ENCODE measurements at regions not wholly inside any gene's neighbourhood (a gene's known extent, or its start where the extent isn't known, plus 50 kb on each side); places are given as distances from the start of the nearest gene placed in this dataset.

DNA sequence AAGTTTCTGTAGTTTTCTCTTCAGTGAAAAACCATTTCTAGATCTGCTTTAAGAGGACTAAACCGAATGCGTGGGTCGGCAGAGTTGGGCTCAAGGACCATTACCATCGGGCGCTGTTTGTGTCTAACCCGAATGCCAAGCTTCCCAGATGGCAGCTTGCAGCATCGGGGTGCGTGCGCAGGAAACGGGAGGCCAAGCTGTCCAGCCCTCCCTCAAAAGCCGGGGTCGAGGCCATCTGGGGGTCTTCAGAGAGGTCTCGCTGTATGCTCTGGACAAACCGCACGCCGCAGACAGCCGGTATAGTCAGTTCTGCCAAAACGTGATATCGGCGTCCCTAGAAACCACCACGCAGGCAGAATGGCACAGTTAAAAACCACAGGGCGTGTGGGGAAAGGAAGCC, 178.8 kb downstream of the BANP start:
- Mint-ChIP-seq H3K4me3 (no peak overlapping the region), H3K9me3 (no peaks in the 10 kb centered on the region), H3K4me1 (no peaks in the 10 kb centered on the region), H3K27me3 (ENCODE audit: insufficient read depth, low read depth, poor library complexity) (no peaks in the 10 kb centered on the region), H3K36me3 (ENCODE audit: low read depth) (no peaks in the 10 kb centered on the region), H3K27ac (no peak overlapping the region)
- no peaks in the 10 kb centered on the region for H3K36me3 ChIP-seq (ENCODE audit: insufficient read depth)
- no peak overlapping the region for H3K27ac ChIP-seq (ENCODE audit: low read depth)
- no peak overlapping the region for H3K4me3 ChIP-seq
- no peaks in the 10 kb centered on the region for H4K20me1 ChIP-seq (replicated peaks; ENCODE audit: insufficient read depth)
- no peaks in the 10 kb centered on the region for H3F3A ChIP-seq (replicated peaks; ENCODE audit: low read depth)
- H3K27me3 ChIP-seq (ENCODE audit: insufficient read depth) = no peaks in the 10 kb centered on the region
- DNase-seq (ENCODE audit: low spot score) (no peak), ATAC-seq (no peak)
- H3K79me2 ChIP-seq (replicated peaks; ENCODE audit: insufficient read depth) = no peaks in the 10 kb centered on the region
- H3K9me2 ChIP-seq (ENCODE audit: insufficient read depth) = no peaks in the 10 kb centered on the region
- no peak overlapping the region for H3K4me2 ChIP-seq
- no peak overlapping the region for H2AFZ ChIP-seq
- TF ChIP-seq, protein P1, sequence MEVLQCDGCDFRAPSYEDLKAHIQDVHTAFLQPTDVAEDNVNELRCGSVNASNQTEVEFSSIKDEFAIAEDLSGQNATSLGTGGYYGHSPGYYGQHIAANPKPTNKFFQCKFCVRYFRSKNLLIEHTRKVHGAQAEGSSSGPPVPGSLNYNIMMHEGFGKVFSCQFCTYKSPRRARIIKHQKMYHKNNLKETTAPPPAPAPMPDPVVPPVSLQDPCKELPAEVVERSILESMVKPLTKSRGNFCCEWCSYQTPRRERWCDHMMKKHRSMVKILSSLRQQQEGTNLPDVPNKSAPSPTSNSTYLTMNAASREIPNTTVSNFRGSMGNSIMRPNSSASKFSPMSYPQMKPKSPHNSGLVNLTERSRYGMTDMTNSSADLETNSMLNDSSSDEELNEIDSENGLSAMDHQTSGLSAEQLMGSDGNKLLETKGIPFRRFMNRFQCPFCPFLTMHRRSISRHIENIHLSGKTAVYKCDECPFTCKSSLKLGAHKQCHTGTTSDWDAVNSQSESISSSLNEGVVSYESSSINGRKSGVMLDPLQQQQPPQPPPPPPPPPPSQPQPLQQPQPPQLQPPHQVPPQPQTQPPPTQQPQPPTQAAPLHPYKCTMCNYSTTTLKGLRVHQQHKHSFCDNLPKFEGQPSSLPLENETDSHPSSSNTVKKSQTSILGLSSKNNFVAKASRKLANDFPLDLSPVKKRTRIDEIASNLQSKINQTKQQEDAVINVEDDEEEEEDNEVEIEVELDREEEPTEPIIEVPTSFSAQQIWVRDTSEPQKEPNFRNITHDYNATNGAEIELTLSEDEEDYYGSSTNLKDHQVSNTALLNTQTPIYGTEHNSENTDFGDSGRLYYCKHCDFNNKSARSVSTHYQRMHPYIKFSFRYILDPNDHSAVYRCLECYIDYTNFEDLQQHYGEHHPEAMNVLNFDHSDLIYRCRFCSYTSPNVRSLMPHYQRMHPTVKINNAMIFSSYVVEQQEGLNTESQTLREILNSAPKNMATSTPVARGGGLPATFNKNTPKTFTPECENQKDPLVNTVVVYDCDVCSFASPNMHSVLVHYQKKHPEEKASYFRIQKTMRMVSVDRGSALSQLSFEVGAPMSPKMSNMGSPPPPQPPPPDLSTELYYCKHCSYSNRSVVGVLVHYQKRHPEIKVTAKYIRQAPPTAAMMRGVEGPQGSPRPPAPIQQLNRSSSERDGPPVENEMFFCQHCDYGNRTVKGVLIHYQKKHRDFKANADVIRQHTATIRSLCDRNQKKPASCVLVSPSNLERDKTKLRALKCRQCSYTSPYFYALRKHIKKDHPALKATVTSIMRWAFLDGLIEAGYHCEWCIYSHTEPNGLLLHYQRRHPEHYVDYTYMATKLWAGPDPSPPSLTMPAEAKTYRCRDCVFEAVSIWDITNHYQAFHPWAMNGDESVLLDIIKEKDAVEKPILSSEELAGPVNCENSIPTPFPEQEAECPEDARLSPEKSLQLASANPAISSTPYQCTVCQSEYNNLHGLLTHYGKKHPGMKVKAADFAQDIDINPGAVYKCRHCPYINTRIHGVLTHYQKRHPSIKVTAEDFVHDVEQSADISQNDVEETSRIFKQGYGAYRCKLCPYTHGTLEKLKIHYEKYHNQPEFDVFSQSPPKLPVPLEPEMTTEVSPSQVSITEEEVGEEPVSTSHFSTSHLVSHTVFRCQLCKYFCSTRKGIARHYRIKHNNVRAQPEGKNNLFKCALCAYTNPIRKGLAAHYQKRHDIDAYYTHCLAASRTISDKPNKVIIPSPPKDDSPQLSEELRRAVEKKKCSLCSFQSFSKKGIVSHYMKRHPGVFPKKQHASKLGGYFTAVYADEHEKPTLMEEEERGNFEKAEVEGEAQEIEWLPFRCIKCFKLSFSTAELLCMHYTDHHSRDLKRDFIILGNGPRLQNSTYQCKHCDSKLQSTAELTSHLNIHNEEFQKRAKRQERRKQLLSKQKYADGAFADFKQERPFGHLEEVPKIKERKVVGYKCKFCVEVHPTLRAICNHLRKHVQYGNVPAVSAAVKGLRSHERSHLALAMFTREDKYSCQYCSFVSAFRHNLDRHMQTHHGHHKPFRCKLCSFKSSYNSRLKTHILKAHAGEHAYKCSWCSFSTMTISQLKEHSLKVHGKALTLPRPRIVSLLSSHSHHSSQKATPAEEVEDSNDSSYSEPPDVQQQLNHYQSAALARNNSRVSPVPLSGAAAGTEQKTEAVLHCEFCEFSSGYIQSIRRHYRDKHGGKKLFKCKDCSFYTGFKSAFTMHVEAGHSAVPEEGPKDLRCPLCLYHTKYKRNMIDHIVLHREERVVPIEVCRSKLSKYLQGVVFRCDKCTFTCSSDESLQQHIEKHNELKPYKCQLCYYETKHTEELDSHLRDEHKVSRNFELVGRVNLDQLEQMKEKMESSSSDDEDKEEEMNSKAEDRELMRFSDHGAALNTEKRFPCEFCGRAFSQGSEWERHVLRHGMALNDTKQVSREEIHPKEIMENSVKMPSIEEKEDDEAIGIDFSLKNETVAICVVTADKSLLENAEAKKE (CRISPR knock-in tag; IDR thresholded peaks at IDR 0.05) = no peak
- TF ChIP-seq EZH2phosphoT487 (IDR thresholded peaks at IDR 0.05; ENCODE audit: unreplicated experiment) (no peak), JUNB (IDR thresholded peaks at IDR 0.05; ENCODE audit: unreplicated experiment) (no peak), NANOG (IDR thresholded peaks at IDR 0.05; ENCODE audit: borderline replicate concordance) (no peak), POLR2AphosphoS5 (IDR thresholded peaks at IDR 0.05; ENCODE audit: low read depth) (no peak), STAT1 (IDR thresholded peaks at IDR 0.05; ENCODE audit: unreplicated experiment) (no peak)
- TF ChIP-seq, protein P2, sequence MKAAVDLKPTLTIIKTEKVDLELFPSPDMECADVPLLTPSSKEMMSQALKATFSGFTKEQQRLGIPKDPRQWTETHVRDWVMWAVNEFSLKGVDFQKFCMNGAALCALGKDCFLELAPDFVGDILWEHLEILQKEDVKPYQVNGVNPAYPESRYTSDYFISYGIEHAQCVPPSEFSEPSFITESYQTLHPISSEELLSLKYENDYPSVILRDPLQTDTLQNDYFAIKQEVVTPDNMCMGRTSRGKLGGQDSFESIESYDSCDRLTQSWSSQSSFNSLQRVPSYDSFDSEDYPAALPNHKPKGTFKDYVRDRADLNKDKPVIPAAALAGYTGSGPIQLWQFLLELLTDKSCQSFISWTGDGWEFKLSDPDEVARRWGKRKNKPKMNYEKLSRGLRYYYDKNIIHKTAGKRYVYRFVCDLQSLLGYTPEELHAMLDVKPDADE (IDR thresholded peaks at IDR 0.05) = no peak
- TF ChIP-seq, protein P3, sequence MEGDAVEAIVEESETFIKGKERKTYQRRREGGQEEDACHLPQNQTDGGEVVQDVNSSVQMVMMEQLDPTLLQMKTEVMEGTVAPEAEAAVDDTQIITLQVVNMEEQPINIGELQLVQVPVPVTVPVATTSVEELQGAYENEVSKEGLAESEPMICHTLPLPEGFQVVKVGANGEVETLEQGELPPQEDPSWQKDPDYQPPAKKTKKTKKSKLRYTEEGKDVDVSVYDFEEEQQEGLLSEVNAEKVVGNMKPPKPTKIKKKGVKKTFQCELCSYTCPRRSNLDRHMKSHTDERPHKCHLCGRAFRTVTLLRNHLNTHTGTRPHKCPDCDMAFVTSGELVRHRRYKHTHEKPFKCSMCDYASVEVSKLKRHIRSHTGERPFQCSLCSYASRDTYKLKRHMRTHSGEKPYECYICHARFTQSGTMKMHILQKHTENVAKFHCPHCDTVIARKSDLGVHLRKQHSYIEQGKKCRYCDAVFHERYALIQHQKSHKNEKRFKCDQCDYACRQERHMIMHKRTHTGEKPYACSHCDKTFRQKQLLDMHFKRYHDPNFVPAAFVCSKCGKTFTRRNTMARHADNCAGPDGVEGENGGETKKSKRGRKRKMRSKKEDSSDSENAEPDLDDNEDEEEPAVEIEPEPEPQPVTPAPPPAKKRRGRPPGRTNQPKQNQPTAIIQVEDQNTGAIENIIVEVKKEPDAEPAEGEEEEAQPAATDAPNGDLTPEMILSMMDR (conservative IDR thresholded peaks at IDR 0.05; ENCODE audit: low read depth in 2 of 2) = no peak
- TF ChIP-seq, protein P4, sequence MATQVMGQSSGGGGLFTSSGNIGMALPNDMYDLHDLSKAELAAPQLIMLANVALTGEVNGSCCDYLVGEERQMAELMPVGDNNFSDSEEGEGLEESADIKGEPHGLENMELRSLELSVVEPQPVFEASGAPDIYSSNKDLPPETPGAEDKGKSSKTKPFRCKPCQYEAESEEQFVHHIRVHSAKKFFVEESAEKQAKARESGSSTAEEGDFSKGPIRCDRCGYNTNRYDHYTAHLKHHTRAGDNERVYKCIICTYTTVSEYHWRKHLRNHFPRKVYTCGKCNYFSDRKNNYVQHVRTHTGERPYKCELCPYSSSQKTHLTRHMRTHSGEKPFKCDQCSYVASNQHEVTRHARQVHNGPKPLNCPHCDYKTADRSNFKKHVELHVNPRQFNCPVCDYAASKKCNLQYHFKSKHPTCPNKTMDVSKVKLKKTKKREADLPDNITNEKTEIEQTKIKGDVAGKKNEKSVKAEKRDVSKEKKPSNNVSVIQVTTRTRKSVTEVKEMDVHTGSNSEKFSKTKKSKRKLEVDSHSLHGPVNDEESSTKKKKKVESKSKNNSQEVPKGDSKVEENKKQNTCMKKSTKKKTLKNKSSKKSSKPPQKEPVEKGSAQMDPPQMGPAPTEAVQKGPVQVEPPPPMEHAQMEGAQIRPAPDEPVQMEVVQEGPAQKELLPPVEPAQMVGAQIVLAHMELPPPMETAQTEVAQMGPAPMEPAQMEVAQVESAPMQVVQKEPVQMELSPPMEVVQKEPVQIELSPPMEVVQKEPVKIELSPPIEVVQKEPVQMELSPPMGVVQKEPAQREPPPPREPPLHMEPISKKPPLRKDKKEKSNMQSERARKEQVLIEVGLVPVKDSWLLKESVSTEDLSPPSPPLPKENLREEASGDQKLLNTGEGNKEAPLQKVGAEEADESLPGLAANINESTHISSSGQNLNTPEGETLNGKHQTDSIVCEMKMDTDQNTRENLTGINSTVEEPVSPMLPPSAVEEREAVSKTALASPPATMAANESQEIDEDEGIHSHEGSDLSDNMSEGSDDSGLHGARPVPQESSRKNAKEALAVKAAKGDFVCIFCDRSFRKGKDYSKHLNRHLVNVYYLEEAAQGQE (IDR thresholded peaks at IDR 0.05; ENCODE audit: unreplicated experiment) = no peak
- no peaks in the 10 kb centered on the region for H3K4me1 ChIP-seq (ENCODE audit: insufficient read depth)
